GM12875 (cell line): ENCODE measurements at regions not wholly inside any gene's neighbourhood (a gene's known extent, or its start where the extent isn't known, plus 50 kb on each side); places are given as distances from the start of the nearest gene placed in this dataset.

Experiments
- H3K4me3 ChIP-seq: one replicate; pipeline ENCODE4 v1.5.1; 2011; ENCODE audit warnings: low read depth, low read length, control low read depth
- TF ChIP-seq, protein P1 (sequence below): IDR thresholded peaks from 2 replicates; pipeline ENCODE4 v1.5.1; 2011; ENCODE audit warnings: low read depth, mild to moderate bottlenecking, control low read depth, inconsistent platforms, low read length, moderate library complexity, borderline replicate concordance; ENCODE audit not compliant: insufficient read depth

DNA sequence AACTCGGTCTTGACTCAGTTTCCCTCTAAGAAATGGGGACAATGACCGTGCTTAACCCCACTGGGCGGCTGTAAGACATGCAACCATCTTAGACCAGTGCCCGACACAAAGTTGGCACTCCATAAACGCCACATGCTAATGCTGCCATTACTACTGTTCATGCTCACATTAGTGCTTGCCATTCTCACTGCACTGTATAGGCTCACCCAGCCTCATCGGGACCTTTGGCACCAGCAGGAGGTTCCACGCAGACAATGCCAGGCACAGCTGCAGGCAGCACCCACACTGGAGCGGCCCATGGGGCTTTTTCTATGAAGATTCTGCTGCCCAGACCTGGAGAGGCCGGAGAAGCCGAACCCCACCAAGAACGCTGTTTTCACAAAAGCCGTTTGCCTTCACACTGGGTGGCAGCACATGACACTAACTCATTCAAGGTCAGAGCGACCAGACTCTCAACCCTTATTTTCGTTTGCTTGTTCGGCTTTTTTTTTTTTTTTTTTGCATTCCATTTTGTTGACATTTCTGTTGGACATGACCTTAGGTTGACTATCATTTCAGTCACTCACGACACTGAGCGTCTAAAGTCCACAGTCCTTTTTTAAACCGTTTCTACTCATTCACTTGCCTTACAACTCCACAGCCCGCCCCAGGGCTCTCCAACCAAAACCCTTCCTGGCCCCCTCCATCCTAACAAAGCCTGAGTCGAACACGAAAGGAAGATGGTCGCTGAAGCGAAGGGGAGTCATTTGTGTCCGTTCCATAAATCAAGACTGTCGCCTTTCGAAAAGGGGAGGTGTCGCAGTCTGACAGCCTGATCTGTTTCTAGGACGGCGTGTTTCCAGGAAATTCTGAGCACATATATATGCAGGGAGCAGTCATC is 124.4 kb upstream of the RNF32 start:
- H3K4me3 ChIP-seq = no peak overlapping the region
- TF ChIP-seq, protein P1, sequence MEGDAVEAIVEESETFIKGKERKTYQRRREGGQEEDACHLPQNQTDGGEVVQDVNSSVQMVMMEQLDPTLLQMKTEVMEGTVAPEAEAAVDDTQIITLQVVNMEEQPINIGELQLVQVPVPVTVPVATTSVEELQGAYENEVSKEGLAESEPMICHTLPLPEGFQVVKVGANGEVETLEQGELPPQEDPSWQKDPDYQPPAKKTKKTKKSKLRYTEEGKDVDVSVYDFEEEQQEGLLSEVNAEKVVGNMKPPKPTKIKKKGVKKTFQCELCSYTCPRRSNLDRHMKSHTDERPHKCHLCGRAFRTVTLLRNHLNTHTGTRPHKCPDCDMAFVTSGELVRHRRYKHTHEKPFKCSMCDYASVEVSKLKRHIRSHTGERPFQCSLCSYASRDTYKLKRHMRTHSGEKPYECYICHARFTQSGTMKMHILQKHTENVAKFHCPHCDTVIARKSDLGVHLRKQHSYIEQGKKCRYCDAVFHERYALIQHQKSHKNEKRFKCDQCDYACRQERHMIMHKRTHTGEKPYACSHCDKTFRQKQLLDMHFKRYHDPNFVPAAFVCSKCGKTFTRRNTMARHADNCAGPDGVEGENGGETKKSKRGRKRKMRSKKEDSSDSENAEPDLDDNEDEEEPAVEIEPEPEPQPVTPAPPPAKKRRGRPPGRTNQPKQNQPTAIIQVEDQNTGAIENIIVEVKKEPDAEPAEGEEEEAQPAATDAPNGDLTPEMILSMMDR = no peak

DNA sequence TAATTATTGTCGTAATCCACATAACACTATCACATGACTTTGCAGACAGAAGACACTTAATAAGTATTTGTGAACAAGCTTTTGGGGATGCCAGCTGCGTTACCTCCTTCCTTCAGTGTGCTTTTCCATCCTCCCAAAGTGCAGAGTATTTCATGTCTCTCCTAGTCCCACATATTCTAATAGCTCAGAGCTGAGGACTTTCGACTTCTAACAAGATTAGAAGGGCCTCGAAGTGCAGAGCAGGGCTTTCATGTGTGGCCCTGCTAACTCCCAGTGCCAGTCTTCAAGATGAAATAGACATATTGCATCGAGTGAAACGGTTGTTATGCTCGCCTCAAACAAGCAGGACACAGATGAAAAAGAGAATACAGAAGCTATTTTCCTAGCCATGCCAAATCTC is 125.7 kb upstream of the RNF32 start:
- TF ChIP-seq, protein P1 = no peak
- no peak overlapping the region for H3K4me3 ChIP-seq

DNA sequence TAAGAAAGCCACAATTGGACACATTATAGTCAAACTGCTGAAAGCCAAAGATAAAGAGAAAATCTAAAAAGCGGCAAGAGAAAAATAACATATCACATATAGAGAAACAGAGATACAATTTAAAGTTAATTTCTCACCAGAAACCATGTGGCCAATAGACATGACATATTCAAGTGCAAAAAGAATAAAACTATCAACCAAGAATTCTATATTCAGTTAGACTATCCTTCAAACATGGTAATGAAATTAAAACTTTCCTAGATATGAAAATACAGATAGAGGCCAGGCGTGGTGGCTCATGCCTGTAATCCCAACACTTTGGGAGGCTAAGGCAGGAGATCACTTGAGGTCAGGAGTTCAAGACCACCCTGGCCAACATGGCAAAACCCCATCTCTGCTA is 129.1 kb upstream of the RNF32 start:
- no peak overlapping the region for H3K4me3 ChIP-seq
- TF ChIP-seq, protein P1 = no peak

DNA sequence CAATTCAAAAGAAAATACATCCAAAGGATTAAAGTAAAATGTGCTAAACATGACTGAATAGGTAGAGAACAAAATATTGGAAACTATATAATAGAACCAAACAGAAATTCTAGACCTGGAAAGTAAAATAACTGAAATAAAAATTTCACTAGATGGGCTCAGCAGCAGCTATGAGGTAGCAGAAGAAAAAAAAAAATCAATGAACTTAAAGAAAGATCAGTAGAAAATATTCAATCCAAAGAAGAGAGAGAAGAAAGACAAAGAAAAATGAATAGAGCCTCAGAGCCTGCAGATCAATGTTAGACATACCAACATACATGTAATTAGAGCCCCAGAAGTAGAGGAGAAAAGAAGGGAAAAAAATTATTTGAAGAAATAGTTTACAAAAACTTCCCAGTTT is 129.6 kb upstream of the RNF32 start:
- H3K4me3 ChIP-seq = no peak overlapping the region
- TF ChIP-seq, protein P1 = no peak

DNA sequence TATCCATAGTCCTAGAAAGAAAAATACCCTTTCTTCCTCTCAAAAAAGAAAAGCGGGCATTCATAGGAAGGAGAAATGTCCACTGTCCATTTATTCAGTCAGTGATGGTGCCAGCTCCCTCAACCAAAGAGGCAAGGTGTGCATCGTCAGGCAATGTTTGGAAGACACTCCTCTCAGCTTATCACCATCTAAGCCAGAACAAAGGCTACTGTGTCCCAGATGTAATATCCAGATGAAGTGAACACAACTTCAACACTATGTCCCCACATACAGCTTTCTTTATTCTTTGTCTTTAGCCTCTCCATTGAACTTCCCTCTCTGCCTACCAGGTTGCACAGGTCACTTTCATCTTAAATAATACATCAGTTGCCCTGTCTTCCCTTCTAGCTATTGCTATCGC is 131.4 kb upstream of the RNF32 start:
- TF ChIP-seq, protein P1 = no peak
- no peak overlapping the region for H3K4me3 ChIP-seq

DNA sequence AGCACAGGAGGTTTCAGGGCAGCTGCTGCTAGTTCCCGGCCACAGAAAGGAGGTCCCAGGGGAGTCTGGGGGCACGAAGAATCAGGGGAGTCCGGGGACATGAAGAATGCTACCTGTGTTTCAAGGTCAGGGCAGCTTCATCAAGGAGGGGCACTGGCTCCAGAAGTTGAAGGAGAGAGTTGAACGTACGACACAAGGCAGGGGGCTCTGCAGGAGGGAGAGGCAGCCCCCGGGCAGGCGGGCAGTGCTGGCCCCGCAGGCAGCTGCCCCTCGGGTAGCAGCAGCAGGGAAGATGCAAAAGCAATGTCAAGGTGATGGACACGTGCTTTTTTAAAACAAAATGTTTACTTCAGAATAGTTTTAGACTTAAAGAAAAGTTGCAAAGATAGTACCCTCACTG is 134.7 kb upstream of the RNF32 start:
- TF ChIP-seq, protein P1 = no peak
- H3K4me3 ChIP-seq = no peak overlapping the region

DNA sequence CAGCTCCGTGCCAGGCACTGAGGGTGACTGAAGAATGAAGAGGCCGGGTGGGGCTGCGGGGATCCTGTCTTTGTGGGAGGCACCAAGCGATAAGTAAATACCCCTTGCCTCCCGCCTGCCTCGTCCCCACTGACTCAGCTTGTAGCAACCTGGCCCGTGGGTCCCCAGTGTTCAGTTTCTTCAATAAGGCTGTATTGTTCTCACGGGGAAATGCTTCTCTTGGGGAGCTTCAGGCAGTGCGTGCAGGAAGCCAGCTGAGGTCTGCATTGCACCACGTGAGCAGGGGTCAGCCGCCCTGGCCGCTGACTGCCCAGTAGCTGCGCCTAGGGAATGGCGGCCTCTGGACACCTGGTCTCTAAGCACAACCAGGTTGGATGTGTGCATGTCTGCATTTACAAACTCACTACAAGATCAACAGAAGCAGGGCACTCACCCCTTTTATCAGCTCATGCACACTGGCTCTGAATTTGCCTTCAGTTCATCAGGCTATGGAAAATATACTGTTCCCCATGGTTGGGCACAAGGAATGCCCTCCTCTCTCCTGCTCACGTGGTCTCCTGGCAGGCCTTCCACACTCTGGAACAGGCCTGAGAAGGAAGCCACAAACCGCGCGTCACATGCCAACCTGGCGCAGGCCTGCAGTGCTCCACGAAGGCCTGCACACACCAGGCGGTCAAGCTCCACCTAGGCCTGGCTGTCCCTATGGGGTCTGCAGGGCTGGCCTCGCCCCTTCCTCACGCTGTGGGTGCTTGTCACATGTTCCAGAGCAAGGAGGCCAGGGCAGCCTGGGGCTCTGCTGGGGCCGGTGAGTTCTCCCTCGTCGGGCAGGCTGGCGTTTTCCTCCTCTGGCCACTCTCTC is 135.7 kb upstream of the RNF32 start:
- TF ChIP-seq, protein P1 = no peak
- H3K4me3 ChIP-seq = no peak overlapping the region
